Effector memory CD4-positive, alpha-beta T cell (primary cell): ENCODE measurements at regions not wholly inside any gene's neighbourhood (a gene's known extent, or its start where the extent isn't known, plus 50 kb on each side); places are given as distances from the start of the nearest gene placed in this dataset.
"Not testable (repeated sequence)": the region's sequence is repeated elsewhere in the genome, so short reads cannot be mapped to it uniquely, and the experiment has no call there.

Source experiments
- DNase-seq, 3 donors: peaks; one replicate each; pipeline ENCODE4 v3.0.0-alpha.2; 2020
- H3K27ac ChIP-seq: 2 replicates; pipeline ENCODE4 v1.7.0; 2013; ENCODE audit warnings: mild to moderate bottlenecking, low read length, moderate library complexity; ENCODE audit not compliant: insufficient read depth, poor library complexity, severe bottlenecking
- H3K27me3 ChIP-seq: replicated peaks from 2 replicates; pipeline ENCODE4 v1.7.0; 2013; ENCODE audit warnings: mild to moderate bottlenecking, low read length; ENCODE audit not compliant: insufficient read depth, control insufficient read depth, poor library complexity, severe bottlenecking
- H3K36me3 ChIP-seq: 2 replicates; pipeline ENCODE4 v1.7.0; 2013; ENCODE audit warnings: mild to moderate bottlenecking, low read length, moderate library complexity; ENCODE audit not compliant: control insufficient read depth, insufficient read depth
- H3K4me1 ChIP-seq: 2 replicates; pipeline ENCODE4 v1.7.0; 2013; ENCODE audit warnings: low read length, mild to moderate bottlenecking; ENCODE audit not compliant: control insufficient read depth, insufficient read depth, poor library complexity, severe bottlenecking
- H3K4me3 ChIP-seq: 2 replicates; pipeline ENCODE4 v1.7.0; 2013; ENCODE audit warnings: low read length, low read depth, mild to moderate bottlenecking; ENCODE audit not compliant: insufficient read depth, poor library complexity, severe bottlenecking
- H3K9me3 ChIP-seq: 2 replicates; pipeline ENCODE4 v1.7.0; 2013; ENCODE audit warnings: mild to moderate bottlenecking, low read length, moderate library complexity; ENCODE audit not compliant: control insufficient read depth

DNA sequence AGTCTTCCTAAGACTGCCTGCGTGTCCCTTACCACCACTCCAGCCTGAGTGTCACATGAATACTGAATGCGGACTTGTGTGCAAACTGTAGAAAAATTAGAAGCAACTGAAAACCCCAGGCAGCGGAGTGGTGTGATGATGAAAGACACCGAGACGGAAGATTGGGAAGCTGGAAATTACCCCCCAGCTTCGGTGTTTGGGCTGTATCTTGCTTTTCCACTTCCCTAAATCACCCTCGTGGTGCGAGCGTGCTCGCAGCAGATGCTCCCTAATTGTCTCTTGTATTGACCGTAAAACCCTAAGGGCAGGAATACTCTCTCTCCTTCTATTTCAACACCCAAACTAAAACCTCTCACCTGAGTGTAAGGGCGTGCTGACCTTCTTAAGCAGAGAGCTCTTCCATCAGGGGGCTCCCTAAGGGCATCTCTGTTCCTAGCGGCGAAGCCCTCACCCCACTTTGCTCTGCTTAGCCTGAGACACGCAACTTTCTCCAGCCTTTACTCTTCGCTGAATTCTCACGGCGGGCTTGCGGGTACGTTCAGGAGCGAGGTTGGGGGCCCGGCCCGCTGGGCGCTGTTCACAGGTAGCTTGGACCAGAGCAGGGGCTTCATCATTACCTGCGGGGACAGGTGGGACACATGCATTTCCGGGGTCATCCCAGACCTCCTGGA is 62.4 kb downstream of the CRYBB2 start:
- H3K4me1 ChIP-seq, result no peaks in the 10 kb centered on the region
- H3K36me3 ChIP-seq, result no peaks in the 10 kb centered on the region
- DNase-seq, result no peak
- peaks cover 11% of the 10 kb centered on the region for H3K27me3 ChIP-seq
- no peak overlapping the region for H3K27ac ChIP-seq
- no peaks in the 10 kb centered on the region for H3K9me3 ChIP-seq
- no peak overlapping the region for H3K4me3 ChIP-seq

DNA sequence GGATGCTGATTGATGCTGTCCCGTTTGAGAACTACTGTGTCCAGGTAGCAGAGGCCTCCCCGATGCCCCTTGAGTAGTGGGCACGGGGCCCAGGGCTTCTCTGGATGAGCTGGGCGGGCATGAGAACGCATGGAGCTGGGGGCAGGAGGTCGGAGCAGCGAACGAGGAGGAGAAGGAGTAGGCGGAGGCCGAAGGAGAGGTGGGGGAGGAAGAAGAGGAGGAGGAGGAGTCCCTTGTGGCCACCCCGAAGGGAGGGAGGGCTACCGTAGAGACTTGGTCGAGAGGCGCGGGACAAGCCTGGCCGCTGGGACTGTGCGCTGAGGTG is 62.9 kb downstream of the CRYBB2 start:
- Histone ChIP-seq H3K27me3 (peaks cover 11% of the 10 kb centered on the region), H3K9me3 (no peaks in the 10 kb centered on the region), H3K4me1 (no peaks in the 10 kb centered on the region), H3K4me3 (no peak overlapping the region), H3K27ac (no peak overlapping the region), H3K36me3 (no peaks in the 10 kb centered on the region)
- no peak for DNase-seq

DNA sequence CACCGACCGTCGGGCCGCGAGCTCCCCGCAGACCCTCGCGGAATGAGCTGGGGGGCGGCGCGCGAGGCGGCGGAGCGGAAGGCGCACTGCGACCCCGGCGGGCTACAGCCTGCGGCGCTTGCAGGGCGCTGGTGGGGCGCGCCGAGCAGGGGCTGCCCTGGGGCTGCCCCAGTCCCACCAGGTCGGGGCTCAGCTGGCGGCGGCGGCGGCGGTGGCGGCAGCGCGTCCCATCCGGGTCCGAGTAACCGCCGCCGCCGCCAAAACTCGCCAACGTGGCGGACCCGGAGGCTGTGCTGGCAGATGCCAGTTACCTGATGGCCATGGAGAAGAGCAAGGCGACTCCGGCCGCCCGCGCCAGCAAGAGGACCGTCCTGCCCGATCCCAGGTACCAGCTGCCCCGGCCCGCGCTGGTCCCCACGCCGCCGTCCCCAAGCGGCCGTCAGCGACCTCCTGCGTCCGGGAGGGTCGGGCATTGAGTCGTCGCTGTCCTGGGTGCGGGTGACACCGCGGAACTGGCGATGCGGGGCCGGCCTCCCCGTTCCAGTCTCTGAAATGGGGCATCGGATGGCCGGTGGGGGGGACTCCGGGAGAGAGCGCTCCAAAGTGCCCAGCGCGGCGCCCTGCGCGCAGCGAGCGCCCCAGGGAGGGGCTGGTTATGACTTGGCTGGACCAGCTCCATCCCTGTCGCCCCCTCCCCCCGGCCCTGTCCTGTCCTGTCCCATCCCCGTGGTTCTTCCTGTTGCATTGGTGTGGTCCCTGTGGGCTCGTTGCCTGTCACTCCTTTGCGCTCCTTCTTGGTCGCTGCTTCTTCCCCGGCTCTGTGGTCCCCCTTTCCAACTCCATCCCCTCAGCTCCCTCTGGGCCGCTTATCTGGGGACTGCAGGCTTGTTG is 63.5 kb downstream of the CRYBB2 start:
- no peak for DNase-seq
- H3K4me3 ChIP-seq, result no peak overlapping the region
- peaks cover 11% of the 10 kb centered on the region for H3K27me3 ChIP-seq

DNA sequence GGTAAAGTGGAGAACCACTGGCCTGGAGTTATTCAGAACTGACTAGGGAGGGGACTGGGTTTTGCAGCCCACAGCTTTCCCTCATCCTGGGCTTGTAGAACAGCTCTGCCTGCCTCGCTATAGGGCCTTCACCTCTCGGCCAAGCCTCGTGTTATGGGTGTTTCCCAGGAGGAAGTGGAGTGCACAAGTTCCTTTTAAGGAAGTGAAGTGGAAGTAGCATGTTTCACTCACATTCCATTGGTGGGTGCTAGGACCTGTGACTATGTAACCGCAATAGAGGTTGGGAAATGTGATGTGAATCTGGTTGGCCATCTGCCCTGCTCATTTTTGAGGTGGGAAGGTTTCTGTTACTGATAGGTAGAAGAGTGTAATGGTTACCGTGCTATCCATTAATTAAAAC is 69.0 kb downstream of the CRYBB2 start:
- not testable (repeated sequence) for H3K27me3 ChIP-seq, H3K4me3 ChIP-seq, H3K4me1 ChIP-seq, DNase-seq, H3K36me3 ChIP-seq, H3K9me3 ChIP-seq, H3K27ac ChIP-seq

More for the DNA sequence above, 63.5 kb downstream of the CRYBB2 start:
- H3K36me3 ChIP-seq, result no peaks in the 10 kb centered on the region
- no peaks in the 10 kb centered on the region for H3K9me3 ChIP-seq
- no peaks in the 10 kb centered on the region for H3K4me1 ChIP-seq
- H3K27ac ChIP-seq, result no peak overlapping the region

DNA sequence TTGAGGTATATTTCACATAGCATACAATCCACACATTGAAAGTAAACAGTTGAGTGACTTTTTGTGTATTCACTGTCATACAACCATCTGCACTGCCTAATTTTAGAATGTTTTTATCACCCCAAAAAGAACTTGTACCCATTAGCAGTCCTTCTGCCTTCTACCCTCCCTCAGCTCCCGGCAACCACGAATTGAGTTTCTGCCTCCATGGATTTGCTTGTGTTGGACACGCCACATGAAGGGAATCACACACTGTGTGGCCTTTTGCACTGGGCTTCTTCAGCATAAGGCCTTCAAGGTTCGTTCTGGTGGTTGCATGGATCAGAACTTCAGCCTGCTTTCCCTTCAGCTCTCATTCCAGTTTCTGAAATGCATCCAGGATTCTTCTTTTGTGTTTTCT is 82.5 kb downstream of the CRYBB2 start:
- not testable (repeated sequence) for H3K27me3 ChIP-seq, H3K9me3 ChIP-seq, H3K36me3 ChIP-seq, H3K4me1 ChIP-seq, H3K27ac ChIP-seq, DNase-seq, H3K4me3 ChIP-seq

DNA sequence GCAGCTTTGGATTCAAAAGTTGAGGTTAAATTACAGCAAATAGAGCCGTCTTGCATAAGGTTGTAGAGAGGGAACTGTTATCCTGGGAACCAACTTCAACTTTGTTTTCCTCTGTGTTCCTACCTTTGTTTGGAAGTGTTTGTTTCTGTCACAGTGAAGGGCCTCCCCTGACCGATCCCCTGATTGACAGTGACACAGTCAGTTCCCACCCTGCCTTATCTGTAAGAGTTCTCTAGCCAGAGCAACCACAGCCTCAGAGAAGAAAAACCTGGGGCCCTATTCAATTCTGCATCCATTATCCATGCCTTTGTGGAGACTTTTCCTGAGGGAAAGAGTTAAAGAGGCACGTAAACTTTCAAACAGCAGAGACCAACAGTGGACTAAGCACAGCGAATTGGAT is 90.1 kb downstream of the CRYBB2 start:
- not testable (repeated sequence) for DNase-seq, H3K9me3 ChIP-seq, H3K4me1 ChIP-seq, H3K27me3 ChIP-seq, H3K36me3 ChIP-seq, H3K27ac ChIP-seq, H3K4me3 ChIP-seq

DNA sequence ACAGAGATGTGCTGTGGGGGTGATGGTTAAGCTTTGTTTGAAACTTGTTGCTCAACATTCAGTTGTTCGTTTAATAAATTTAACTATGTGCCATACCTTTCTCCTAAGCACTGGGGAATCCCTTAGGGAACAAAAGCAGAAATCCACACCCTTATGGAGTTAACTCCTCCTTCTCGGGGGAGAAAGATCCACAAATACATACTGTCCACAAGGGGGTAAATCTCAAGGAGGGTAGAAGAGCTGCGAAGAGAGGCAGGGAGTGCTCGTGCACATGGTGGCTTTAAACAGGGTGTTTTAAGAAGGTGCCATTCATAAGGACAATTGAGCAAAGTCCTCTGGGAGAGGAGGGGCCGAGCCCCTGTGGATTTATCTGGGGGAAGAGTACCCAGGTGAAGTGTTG is 92.5 kb downstream of the CRYBB2 start:
- H3K4me3 ChIP-seq, H3K36me3 ChIP-seq, H3K9me3 ChIP-seq, H3K27ac ChIP-seq, DNase-seq, H3K4me1 ChIP-seq, H3K27me3 ChIP-seq: not testable (repeated sequence)

GRCh38 chr22:25318081-25318823 is 98.8 kb downstream of the CRYBB2 start:
- no peak overlapping the region for H3K27ac ChIP-seq
- no peaks in the 10 kb centered on the region for H3K36me3 ChIP-seq
- no peaks in the 10 kb centered on the region for H3K4me1 ChIP-seq
- H3K9me3 ChIP-seq, result no peaks in the 10 kb centered on the region
- DNase-seq, result no peak
- H3K4me3 ChIP-seq, result no peak overlapping the region
- H3K27me3 ChIP-seq, result no peaks in the 10 kb centered on the region

- H3K4me3 ChIP-seq, result no peak overlapping the region
- H3K4me1 ChIP-seq, result no peaks in the 10 kb centered on the region
- H3K27me3 ChIP-seq, result no peaks in the 10 kb centered on the region
- no peaks in the 10 kb centered on the region for H3K9me3 ChIP-seq
- DNase-seq, result no peak
- H3K36me3 ChIP-seq, result no peaks in the 10 kb centered on the region
- no peak overlapping the region for H3K27ac ChIP-seq
These were observed 107.7 kb downstream of the CRYBB2 start for GRCh38 chr22:25327018-25327755.
